Mesenchymal stem cell (in vitro differentiated cells and primary cell): ENCODE measurements at regions not wholly inside any gene's neighbourhood (a gene's known extent, or its start where the extent isn't known, plus 50 kb on each side); places are given as distances from the start of the nearest gene placed in this dataset.

Experiments
- DNase-seq: peaks from one replicate; pipeline ENCODE4 v3.0.0-alpha.2; 2013
- H2AFZ ChIP-seq: one replicate; pipeline ENCODE4 v1.6.1; 2013; ENCODE audit warnings: low read depth, mild to moderate bottlenecking, control low read depth, inconsistent platforms, low read length, moderate library complexity
- H2AK5ac ChIP-seq: 2 replicates; pipeline ENCODE4 v1.6.1; 2013; ENCODE audit warnings: low read length, moderate library complexity, mild to moderate bottlenecking, inconsistent platforms; ENCODE audit not compliant: severe bottlenecking
- H2BK120ac ChIP-seq: one replicate; pipeline ENCODE4 v1.6.1; 2013; ENCODE audit warnings: low read depth, mild to moderate bottlenecking, inconsistent platforms, low read length, moderate library complexity
- H2BK12ac ChIP-seq, 2 experiments: one replicate each; pipeline ENCODE4 v1.6.1; 2013; ENCODE audit warnings: inconsistent platforms in 2 of 2, low read length in 2 of 2, mild to moderate bottlenecking in 2 of 2, moderate library complexity in 2 of 2, control low read depth in 1 of 2
- H2BK15ac ChIP-seq: one replicate; pipeline ENCODE4 v1.6.1; 2013; ENCODE audit warnings: mild to moderate bottlenecking, low read depth, inconsistent platforms; ENCODE audit not compliant: poor library complexity, severe bottlenecking
- H2BK5ac ChIP-seq: 2 replicates; pipeline ENCODE4 v1.6.1; 2013; ENCODE audit warnings: low read depth, mild to moderate bottlenecking, low read length, control low read depth, inconsistent platforms; ENCODE audit not compliant: poor library complexity, severe bottlenecking
- H3K14ac ChIP-seq, 2 experiments: one replicate each; pipeline ENCODE4 v1.6.1; 2013; ENCODE audit warnings: inconsistent platforms in 2 of 2, low read length in 2 of 2, control low read depth in 1 of 2, mild to moderate bottlenecking in 1 of 2, moderate library complexity in 1 of 2
- H3K18ac ChIP-seq, 2 experiments: one replicate each; pipeline ENCODE4 v1.6.1; 2013; ENCODE audit warnings: inconsistent platforms in 2 of 2, low read length in 2 of 2, control low read depth in 1 of 2, low read depth in 1 of 2, mild to moderate bottlenecking in 1 of 2
- H3K23ac ChIP-seq, 2 experiments: one replicate each; pipeline ENCODE4 v1.6.1; 2013; ENCODE audit warnings: inconsistent platforms in 2 of 2, low read length in 2 of 2, mild to moderate bottlenecking in 2 of 2, moderate library complexity in 2 of 2, control low read depth in 1 of 2
- H3K27ac ChIP-seq: 2 replicates; pipeline ENCODE4 v1.5.1; 2013; ENCODE audit warnings: mild to moderate bottlenecking, moderate library complexity, low read length, control low read depth, inconsistent platforms; ENCODE audit not compliant: poor library complexity, severe bottlenecking
- H3K27me3 ChIP-seq, 2 experiments: 2 replicates each; pipeline versions ENCODE4 v1.6.1 to v1.7.0; 2013; ENCODE audit warnings: low read length in 2 of 2, mild to moderate bottlenecking in 2 of 2, moderate library complexity in 2 of 2, control low read depth in 1 of 2, inconsistent platforms in 1 of 2; ENCODE audit not compliant: control insufficient read depth in 1 of 2, insufficient read depth in 1 of 2
- H3K36me3 ChIP-seq, 2 experiments: 2 replicates each; pipeline versions ENCODE4 v1.6.1 to v1.7.0; 2013; ENCODE audit warnings: low read length in 2 of 2, control low read depth in 1 of 2, inconsistent platforms in 1 of 2, low read depth in 1 of 2, mild to moderate bottlenecking in 1 of 2; ENCODE audit not compliant: insufficient read depth in 2 of 2, control insufficient read depth in 1 of 2
- H3K4ac ChIP-seq, 2 experiments: one replicate each; pipeline ENCODE4 v1.6.1; 2013; ENCODE audit warnings: inconsistent platforms in 2 of 2, low read length in 2 of 2, mild to moderate bottlenecking in 2 of 2, moderate library complexity in 2 of 2, control low read depth in 1 of 2, low read depth in 1 of 2
- H3K4me1 ChIP-seq: 2 replicates; pipeline ENCODE4 v1.6.1; 2013; ENCODE audit warnings: low read depth, low read length, control low read depth; ENCODE audit not compliant: control insufficient read depth, insufficient read depth
- H3K4me2 ChIP-seq: 2 replicates; pipeline ENCODE4 v1.6.1; 2013; ENCODE audit warnings: low read length, mild to moderate bottlenecking, inconsistent platforms; ENCODE audit not compliant: poor library complexity, severe bottlenecking
- H3K4me3 ChIP-seq, 2 experiments: 2 replicates each; pipeline versions ENCODE4 v1.5.1 to v1.7.0; 2013; ENCODE audit warnings: low read length in 2 of 2, mild to moderate bottlenecking in 2 of 2, control low read depth in 1 of 2, low read depth in 1 of 2; ENCODE audit not compliant: insufficient read depth in 1 of 2
- H3K79me1 ChIP-seq: replicated peaks from 2 replicates; pipeline ENCODE4 v1.6.1; 2013; ENCODE audit warnings: mild to moderate bottlenecking, control low read depth, low read length, inconsistent platforms; ENCODE audit not compliant: poor library complexity, severe bottlenecking
- H3K9ac ChIP-seq: 2 replicates; pipeline ENCODE4 v1.7.0; 2013; ENCODE audit warnings: mild to moderate bottlenecking, low read length, moderate library complexity
- H3K9me3 ChIP-seq: 2 replicates; pipeline ENCODE4 v1.7.0; 2013; ENCODE audit warnings: mild to moderate bottlenecking, low read length; ENCODE audit not compliant: control insufficient read depth
- H4K8ac ChIP-seq: one replicate; pipeline ENCODE4 v1.6.1; 2013; ENCODE audit warnings: inconsistent platforms, mild to moderate bottlenecking, low read length, moderate library complexity
- H4K91ac ChIP-seq: one replicate; pipeline ENCODE4 v1.6.1; 2013; ENCODE audit warnings: mild to moderate bottlenecking, low read length, inconsistent platforms
- WGBS: methylation state at CpG from one replicate; pipeline ENCODE4 v1.1.7; 2013; ENCODE audit warnings: mixed read lengths; 5-methylcytosine and 5-hydroxymethylcytosine counted together

- no peaks in the 10 kb centered on the region for H3K4me1 ChIP-seq
- H3K14ac ChIP-seq: no peak overlapping the region
- WGBS: 42% methylated on average over 3 of the region's 3 CpGs
- no peak overlapping the region for H3K23ac ChIP-seq
- H2AFZ ChIP-seq: no peak overlapping the region
- H4K91ac ChIP-seq: no peak overlapping the region
- no peaks in the 10 kb centered on the region for H3K9me3 ChIP-seq
- no peak overlapping the region for H2BK5ac ChIP-seq
- H3K4me2 ChIP-seq: no peak overlapping the region
- H2BK15ac ChIP-seq: no peak overlapping the region
- no peak overlapping the region for H4K8ac ChIP-seq
- no peak overlapping the region for H2BK120ac ChIP-seq
- no peak overlapping the region for H3K9ac ChIP-seq
- no peaks in the 10 kb centered on the region for H3K36me3 ChIP-seq
- no peak overlapping the region for H3K4me3 ChIP-seq
- H2AK5ac ChIP-seq: no peak overlapping the region
- no peak overlapping the region for H2BK12ac ChIP-seq
- no peak overlapping the region for H3K4ac ChIP-seq
- no peak for DNase-seq
- H3K18ac ChIP-seq: no peak overlapping the region
- H3K27ac ChIP-seq: no peak overlapping the region
- no peaks in the 10 kb centered on the region for H3K79me1 ChIP-seq
- peaks cover 0 to 13% of the 10 kb centered on the region in 2 experiments for H3K27me3 ChIP-seq
Observed at GRCh38 chr17:34493917-34494316, 85.5 kb upstream of the TMEM132E start.

- H3K4me2 ChIP-seq: no peak overlapping the region
- H3K79me1 ChIP-seq: no peaks in the 10 kb centered on the region
- H3K4ac ChIP-seq: no peak overlapping the region
- H3K14ac ChIP-seq: no peak overlapping the region
- H3K4me1 ChIP-seq: no peaks in the 10 kb centered on the region
- 17% methylated on average over 12 of the region's 12 CpGs for WGBS
- peaks cover 0 to 30% of the 10 kb centered on the region in 2 experiments for H3K27me3 ChIP-seq
- H4K8ac ChIP-seq: no peak overlapping the region
- H3K27ac ChIP-seq: no peak overlapping the region
- H2AK5ac ChIP-seq: no peak overlapping the region
- H3K9me3 ChIP-seq: no peaks in the 10 kb centered on the region
- no peak for DNase-seq
- H2BK12ac ChIP-seq: no peak overlapping the region
- H2BK15ac ChIP-seq: no peak overlapping the region
- H3K4me3 ChIP-seq: no peak overlapping the region
- H4K91ac ChIP-seq: no peak overlapping the region
- no peak overlapping the region for H3K23ac ChIP-seq
- H2BK120ac ChIP-seq: no peak overlapping the region
- no peak overlapping the region for H2BK5ac ChIP-seq
- H3K9ac ChIP-seq: no peak overlapping the region
- no peaks in the 10 kb centered on the region for H3K36me3 ChIP-seq
- H3K18ac ChIP-seq: no peak overlapping the region
- H2AFZ ChIP-seq: no peak overlapping the region
Observed at GRCh38 chr17:34487626-34488025, 91.8 kb upstream of the TMEM132E start.

GRCh38 chr17:34486761-34487160, 92.6 kb upstream of the TMEM132E start:
- no peak for DNase-seq

GRCh38 chr17:34485999-34486398, 93.4 kb upstream of the TMEM132E start:
- Histone ChIP-seq H4K8ac (no peak overlapping the region), H3K4ac (no peak overlapping the region), H3K23ac (no peak overlapping the region), H3K9me3 (no peaks in the 10 kb centered on the region), H2BK5ac (no peak overlapping the region), H3K14ac (no peak overlapping the region), H3K4me1 (no peaks in the 10 kb centered on the region), H3K79me1 (no peaks in the 10 kb centered on the region), H3K9ac (no peak overlapping the region), H3K4me2 (no peak overlapping the region), H2BK15ac (no peak overlapping the region), H3K27me3 (peaks cover 0 to 27% of the 10 kb centered on the region in 2 experiments), H2BK12ac (no peak overlapping the region), H3K27ac (no peak overlapping the region), H2BK120ac (no peak overlapping the region), H3K4me3 (no peak overlapping the region), H2AFZ (no peak overlapping the region), H3K18ac (no peak overlapping the region), H3K36me3 (no peaks in the 10 kb centered on the region), H2AK5ac (no peak overlapping the region), H4K91ac (no peak overlapping the region)
- DNase-seq: no peak
- WGBS: 78% methylated on average over 7 of the region's 7 CpGs

More at GRCh38 chr17:34486761-34487160, 92.6 kb upstream of the TMEM132E start:
- Histone ChIP-seq H3K27me3 (peaks cover 0 to 24% of the 10 kb centered on the region in 2 experiments), H3K9ac (no peak overlapping the region), H2BK5ac (no peak overlapping the region), H3K4me1 (no peaks in the 10 kb centered on the region), H2AK5ac (no peak overlapping the region), H3K9me3 (no peaks in the 10 kb centered on the region), H4K8ac (no peak overlapping the region), H3K36me3 (no peaks in the 10 kb centered on the region), H3K14ac (no peak overlapping the region), H2BK120ac (no peak overlapping the region), H3K79me1 (no peaks in the 10 kb centered on the region), H3K4me3 (no peak overlapping the region), H3K23ac (no peak overlapping the region), H3K18ac (no peak overlapping the region), H3K4me2 (no peak overlapping the region), H3K27ac (no peak overlapping the region), H3K4ac (no peak overlapping the region), H2BK15ac (no peak overlapping the region), H4K91ac (no peak overlapping the region), H2BK12ac (no peak overlapping the region), H2AFZ (no peak overlapping the region)
- WGBS: 67% methylated on average over 8 of the region's 8 CpGs
